GM12874 (cell line): ENCODE measurements at regions not wholly inside any gene's neighbourhood (a gene's known extent, or its start where the extent isn't known, plus 50 kb on each side); places are given as distances from the start of the nearest gene placed in this dataset.

Experiments used
- TF ChIP-seq, protein P1 (sequence below): IDR thresholded peaks from 2 replicates; pipeline ENCODE4 v1.5.1; 2011; ENCODE audit warnings: low read depth, mild to moderate bottlenecking, control low read depth, low read length, moderate library complexity; ENCODE audit not compliant: insufficient read depth

DNA sequence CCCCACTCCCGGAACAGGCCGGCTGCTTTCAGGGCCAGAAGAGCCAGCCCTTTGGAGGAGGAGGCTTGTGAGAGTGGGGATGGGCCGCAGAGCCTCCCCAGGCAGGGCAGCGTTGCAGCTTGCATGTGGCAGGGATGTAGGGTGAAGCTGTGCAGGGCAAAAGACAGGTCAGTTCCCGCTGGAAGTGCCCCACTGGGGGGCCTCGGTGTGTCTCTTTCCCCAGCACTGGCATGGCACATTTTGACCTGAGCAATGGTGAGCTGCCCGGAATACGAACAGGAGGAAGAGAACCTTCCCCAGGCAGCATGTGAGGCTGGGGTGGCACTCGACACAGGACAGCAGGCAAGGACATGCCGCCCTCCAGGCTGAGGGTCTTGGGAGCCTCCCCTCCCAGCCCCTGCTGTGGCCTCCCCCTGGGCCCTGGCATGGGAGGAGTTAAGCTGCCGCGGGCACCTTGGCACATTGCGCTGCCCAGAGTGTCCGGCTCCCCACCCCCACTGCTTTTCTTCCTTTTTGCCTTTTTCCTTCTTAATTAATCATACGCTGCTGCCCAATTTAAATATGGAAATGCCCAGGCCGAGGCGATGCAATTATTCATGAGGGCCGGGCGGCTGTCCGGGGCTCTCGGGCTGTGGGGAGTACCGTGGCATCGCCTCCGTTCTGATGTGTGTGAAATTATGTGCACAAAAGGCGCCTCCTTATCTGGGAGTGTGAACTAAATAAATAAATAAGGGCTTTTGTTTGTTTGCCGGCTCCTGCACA lies 76.0 kb upstream of the WNT7B start:
- TF ChIP-seq, protein P1, sequence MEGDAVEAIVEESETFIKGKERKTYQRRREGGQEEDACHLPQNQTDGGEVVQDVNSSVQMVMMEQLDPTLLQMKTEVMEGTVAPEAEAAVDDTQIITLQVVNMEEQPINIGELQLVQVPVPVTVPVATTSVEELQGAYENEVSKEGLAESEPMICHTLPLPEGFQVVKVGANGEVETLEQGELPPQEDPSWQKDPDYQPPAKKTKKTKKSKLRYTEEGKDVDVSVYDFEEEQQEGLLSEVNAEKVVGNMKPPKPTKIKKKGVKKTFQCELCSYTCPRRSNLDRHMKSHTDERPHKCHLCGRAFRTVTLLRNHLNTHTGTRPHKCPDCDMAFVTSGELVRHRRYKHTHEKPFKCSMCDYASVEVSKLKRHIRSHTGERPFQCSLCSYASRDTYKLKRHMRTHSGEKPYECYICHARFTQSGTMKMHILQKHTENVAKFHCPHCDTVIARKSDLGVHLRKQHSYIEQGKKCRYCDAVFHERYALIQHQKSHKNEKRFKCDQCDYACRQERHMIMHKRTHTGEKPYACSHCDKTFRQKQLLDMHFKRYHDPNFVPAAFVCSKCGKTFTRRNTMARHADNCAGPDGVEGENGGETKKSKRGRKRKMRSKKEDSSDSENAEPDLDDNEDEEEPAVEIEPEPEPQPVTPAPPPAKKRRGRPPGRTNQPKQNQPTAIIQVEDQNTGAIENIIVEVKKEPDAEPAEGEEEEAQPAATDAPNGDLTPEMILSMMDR: no peak

GRCh38 chr22:46053563-46054090 lies 76.7 kb upstream of the WNT7B start:
- TF ChIP-seq, protein P1: no peak

DNA sequence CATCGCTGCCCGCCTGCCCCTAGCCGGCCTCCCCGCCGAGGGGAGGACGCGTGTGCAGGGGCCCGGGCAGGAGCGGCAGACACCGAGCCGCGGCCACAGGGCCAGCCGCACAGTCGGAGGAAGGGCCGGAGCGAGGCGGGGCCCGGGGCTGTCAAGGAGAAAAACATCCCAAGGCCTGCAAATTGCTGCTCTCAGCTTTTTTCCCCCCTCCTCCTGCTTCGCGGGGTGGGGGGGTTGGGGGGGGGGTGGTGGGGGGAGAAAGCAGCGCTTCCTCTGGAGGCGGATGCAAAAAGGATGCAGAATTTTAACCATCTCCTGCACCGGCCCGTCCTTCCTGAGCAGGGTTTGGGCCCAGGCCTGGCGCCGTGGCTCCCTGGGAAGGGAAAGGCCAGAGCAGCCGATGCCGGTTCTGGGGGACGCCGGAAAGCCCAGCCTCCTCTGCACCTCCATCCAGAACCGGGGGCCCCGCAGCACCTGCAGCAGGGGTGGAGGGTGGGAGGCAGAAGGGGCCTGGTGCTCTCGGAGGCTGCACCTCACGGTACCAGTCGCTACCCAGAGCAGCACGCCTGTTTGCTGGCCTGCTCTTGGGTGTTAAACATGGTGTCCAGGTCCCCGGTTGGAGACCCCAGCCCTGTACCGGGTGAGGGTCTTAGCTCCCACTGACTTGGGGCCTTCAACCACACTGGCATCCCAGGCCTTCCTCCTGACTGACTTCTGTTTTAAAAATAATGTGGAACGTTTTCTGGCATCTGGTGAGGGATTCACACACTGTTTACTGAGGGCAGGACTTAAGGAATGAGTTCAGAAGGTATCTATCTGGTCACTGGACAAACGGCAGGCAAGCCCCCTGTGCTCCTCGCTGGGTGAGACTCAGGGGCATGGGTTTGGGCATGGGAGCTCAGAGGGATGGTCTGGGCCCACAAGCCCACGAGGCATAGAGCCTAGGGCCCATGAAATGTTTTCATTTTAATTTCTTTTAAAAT lies 77.4 kb upstream of the WNT7B start:
- TF ChIP-seq, protein P1: no peak

DNA sequence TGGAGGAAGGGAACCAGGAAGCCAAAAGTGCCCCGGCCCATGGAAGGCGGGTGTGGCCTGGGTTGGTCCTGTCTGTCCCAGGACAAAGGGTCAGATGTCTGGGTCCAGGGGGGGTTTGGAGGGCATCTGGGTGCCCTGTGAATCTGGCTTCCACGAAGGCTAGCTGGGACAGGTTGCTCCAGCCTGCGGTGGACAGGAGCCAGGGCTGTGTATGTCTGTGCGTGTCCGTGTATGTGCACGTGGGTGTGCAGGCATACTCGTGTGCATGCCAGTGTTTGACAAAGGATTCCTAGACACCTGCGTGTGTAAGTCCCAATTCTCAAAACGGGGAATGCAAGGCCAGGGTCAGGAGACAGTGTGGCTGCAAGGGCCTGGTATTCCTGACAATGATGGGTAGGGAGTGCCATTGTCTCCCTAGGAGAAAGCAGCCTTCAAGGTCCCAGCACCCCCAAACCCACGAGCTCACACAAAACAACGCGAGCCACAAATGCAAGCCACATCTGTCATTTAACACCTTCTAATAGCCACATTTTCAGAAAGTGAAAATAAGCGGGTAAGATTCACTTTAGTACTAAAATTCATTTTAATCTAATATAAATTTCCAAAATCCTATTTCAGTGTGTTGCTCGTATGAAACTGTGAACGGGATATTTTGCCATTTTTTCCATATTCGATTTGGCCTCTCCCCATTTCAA lies 78.4 kb upstream of the WNT7B start:
- TF ChIP-seq, protein P1: no peak

DNA sequence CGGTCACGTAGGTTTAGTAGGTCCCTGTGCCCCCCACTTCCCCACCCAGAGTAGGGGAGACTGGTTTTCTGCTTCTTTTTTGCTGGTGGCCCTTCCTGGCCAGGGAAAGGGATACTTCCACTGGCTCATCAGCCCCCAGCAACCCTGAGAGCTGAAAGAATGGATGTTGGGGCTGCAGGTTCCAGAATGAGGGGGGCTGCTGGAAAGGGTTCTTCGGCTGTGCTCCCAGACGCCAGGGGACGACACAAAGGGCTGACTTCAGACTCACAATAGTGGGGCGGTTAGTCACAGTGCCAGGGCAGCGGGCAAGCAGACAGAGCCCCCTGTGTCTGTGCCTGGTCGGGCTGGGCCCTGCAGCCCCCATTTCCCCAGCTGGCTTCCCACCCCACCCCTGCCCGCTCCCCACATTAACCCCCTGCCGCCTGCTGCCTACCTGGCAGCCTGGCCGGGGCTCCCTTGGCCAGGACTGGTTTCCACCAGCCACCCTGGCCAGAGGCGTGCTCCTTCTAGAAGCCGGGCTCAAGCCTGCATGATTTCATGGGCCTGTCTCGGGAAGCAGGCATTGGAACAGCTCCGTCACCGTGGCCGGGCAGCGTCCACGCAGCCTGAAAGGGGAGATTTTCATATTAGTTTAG lies 79.1 kb upstream of the WNT7B start:
- TF ChIP-seq, protein P1: no peak

GRCh38 chr22:46056546-46057245 lies 79.7 kb upstream of the WNT7B start:
- TF ChIP-seq, protein P1: no peak
